ENCODE measurements at regions not wholly inside any gene's neighbourhood (a gene's known extent, or its start where the extent isn't known, plus 50 kb on each side); places are given as distances from the start of the nearest gene placed in this dataset.

DNA sequence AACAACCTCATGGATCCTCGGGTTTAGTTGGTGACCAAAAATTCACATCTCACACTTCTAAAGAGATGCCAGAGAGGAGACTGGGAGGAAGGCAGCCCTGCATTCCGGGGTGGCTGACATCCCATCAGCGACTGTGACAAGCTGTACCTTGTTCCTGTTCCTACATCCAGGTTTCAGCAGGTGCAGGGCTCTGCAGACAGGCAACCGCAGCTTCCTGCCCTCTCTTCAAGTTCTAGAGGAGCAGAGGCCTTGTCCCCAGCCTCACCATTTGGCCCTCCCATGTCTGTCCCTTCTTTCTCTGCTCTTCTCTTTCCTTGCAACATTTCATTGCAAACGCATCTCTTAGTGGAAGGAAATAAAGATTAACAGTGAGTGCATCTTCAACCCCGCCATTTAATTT is 454.6 kb downstream of the IRX1 start:
- TF ChIP-seq, protein P1, sequence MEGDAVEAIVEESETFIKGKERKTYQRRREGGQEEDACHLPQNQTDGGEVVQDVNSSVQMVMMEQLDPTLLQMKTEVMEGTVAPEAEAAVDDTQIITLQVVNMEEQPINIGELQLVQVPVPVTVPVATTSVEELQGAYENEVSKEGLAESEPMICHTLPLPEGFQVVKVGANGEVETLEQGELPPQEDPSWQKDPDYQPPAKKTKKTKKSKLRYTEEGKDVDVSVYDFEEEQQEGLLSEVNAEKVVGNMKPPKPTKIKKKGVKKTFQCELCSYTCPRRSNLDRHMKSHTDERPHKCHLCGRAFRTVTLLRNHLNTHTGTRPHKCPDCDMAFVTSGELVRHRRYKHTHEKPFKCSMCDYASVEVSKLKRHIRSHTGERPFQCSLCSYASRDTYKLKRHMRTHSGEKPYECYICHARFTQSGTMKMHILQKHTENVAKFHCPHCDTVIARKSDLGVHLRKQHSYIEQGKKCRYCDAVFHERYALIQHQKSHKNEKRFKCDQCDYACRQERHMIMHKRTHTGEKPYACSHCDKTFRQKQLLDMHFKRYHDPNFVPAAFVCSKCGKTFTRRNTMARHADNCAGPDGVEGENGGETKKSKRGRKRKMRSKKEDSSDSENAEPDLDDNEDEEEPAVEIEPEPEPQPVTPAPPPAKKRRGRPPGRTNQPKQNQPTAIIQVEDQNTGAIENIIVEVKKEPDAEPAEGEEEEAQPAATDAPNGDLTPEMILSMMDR (IDR thresholded peaks at IDR 0.05; ENCODE audit: insufficient read depth, low read depth, low read length) = no peak
- TF ChIP-seq EZH2 (IDR thresholded peaks at IDR 0.05; ENCODE audit: insufficient read depth, low read length) = no peak
